Ovary (tissue), 3 donors: ENCODE measurements at regions not wholly inside any gene's neighbourhood (a gene's known extent, or its start where the extent isn't known, plus 50 kb on each side); places are given as distances from the start of the nearest gene placed in this dataset.

ENCODE experiments used
- CTCF ChIP-seq, 3 donors: fragments of 450-650 bp in 2 of 3; fragments of 200-600 bp in 1 of 3; IDR thresholded peaks; one replicate each; pipeline versions ENCODE4 v1.5.1 to v1.8.0; 2016 to 2022; ENCODE audit warnings: antibody characterized with exemption in 3 of 3, mild to moderate bottlenecking in 1 of 3
- EP300 ChIP-seq: sonication (generic); formaldehyde crosslinking; IDR thresholded peaks from one replicate; pipeline ENCODE4 v1.6.1; 2017; ENCODE audit warnings: antibody characterized with exemption
- POLR2A ChIP-seq: fragments of 450-650 bp; IDR thresholded peaks from one replicate; pipeline ENCODE4 v1.6.1; 2017; ENCODE audit warnings: antibody characterized with exemption, mild to moderate bottlenecking, moderate library complexity
- donor health status: DM: no; HTN: no; CAD: no.

- TF ChIP-seq CTCF (IDR thresholded peaks at IDR 0.05) = no peak
- TF ChIP-seq POLR2A = no peak
- no peak for TF ChIP-seq EP300
These were observed 82.1 kb downstream of the C9orf152 start for GRCh38 chr9:110125763-110126351.
